IPS-NIHi7 (cell line): ENCODE measurements at regions not wholly inside any gene's neighbourhood (a gene's known extent, or its start where the extent isn't known, plus 50 kb on each side); places are given as distances from the start of the nearest gene placed in this dataset.

Experiments used
- DNase-seq: peaks from one replicate; pipeline ENCODE4 v3.0.0; 2012; ENCODE audit warnings: mixed read lengths; ENCODE audit errors: extremely low spot score

GRCh38 chrX:63993936-63994335 lies 208.9 kb upstream of the ARHGEF9 start:
- no peak for DNase-seq

GRCh38 chrX:63985906-63986305 lies 200.9 kb upstream of the ARHGEF9 start:
- DNase-seq, result no peak

DNA sequence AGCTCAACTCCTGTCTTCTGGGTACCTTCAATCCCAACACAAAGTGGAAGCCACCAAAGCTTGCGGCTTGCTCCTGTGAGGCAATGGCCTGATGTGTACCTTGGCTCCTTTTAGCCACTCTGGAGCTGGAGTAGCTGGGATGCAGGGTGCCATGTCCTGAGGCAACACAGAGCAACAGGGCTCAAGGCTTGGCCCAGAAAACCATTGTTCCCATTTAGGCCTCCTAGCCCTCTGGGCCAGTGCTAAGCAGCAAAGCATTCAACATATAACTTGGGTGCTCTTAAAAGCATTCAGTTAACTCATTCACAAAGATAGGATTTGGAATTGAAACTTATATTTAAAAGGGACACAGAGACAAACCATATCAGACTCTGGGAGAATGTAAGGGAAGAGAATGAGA lies 194.5 kb upstream of the ARHGEF9 start:
- no peak for DNase-seq

DNA sequence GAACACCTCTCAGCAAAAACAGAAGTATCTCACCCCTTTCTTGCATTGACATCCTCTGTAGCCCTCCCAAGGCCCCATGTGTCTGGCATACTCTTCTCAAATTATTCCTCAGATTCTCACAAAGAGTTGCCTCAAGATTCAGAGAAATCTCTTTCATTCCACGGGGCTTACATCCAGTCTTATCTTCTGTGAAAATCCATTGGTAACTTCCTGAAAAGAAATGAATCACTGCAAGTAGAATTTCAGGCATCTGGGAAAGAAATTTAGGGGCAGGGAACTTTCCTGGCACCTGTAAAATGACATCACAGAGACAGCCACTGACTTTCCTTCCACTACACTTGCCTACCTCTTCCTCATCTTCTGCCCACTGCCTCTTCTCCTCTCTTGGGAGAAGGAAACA lies 182.5 kb upstream of the ARHGEF9 start:
- DNase-seq, result no peak

GRCh38 chrX:63963095-63963784 lies 178.2 kb upstream of the ARHGEF9 start:
- DNase-seq, result no peak

- DNase-seq, result no peak
Measured at GRCh38 chrX:63961964-63962363, 176.9 kb upstream of the ARHGEF9 start.

DNA sequence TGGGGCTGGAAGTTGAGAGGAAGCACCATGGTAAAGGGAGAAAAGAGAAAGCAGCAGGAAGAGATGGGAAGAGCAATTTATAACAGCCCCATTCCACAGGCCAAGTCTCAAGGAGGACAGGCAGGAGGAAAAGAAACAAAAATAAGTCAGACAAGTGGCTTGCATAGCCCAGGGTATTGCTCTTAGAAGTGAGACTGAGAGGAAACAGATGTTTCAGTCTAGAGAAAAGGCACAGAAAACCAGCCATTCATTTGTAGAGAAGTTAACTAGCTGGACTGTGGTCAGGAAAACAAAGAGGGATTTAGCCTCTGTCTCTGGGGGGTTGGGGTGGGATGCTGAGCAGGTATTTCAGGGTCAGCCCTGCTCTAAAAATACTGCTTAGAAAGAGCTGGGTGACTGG lies 175.0 kb upstream of the ARHGEF9 start:
- DNase-seq, result no peak

DNA sequence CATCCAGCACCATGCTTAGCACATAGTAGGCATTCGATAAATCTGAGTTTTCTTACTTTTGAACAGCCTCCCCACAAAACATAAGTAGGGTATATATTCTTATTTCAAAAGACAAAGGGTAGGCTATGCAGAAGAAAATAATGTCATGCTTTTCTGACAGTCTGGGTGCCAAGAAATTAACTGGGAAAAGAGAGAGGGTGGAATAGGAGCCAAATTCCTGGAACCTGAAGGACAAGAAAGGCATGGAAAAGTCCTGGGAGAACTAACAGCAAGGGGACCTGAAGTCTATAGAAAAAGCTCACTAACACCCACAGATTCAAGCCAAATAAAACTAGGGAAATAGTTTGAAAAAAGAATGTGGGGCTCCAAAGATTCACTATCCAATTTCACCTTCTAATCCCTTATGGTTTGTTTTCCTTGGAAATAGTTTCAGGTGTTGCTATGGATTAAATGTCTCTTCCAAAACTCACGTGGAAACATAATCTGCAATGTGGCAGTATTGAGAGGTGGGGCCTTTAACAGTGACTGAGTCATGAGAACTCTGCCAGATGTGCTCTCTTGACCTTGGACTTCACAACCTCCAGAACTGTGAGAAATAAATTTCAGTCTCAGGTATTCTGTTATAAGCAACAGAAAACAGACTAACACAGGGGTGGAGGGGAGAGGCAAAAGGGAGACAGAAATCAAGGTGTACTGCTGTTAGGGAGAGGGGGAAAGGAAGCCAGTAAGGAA lies 173.3 kb upstream of the ARHGEF9 start:
- DNase-seq, result no peak

DNA sequence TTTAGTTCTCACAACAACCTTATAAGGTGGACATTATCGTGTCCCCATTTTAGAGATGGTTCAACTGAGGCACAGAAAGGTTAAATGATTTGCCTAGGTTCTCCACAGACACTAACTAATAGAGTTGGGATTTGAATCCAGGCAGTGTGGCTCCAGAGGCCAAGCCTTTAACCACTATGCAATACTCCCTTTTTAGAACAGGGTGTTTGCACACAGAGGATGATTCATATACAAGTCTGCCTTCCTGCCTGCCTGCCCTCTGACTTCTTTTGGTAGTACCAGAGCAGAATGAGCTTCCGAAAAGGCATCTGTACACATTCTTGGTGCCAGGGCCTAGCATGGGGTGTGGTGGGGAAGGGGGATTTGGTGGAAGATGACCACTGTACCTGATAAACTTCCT lies 150.8 kb upstream of the ARHGEF9 start:
- no peak for DNase-seq

DNA sequence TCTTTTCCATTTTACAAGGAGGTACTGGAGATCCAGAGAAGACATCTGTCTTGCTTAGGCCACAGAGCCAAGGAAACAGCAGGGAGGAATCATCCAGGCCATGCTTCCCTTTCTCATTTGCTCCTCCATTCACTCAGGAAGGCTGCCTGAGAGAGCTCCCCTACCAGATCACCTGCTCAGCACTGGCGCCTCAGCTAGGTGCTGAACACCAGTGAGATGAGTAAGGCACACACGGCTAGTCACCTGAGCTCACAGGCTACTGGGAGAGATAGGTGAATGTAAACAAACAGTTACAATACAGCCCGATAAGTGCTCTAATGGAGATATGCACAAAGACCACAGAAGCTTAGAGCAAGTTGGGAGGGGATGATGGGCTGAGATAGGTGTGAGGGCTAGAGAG lies 149.8 kb upstream of the ARHGEF9 start:
- peak; percentile 32 for DNase-seq

GRCh38 chrX:63934160-63934559 lies 149.1 kb upstream of the ARHGEF9 start:
- no peak for DNase-seq

GRCh38 chrX:63932907-63933306 lies 147.9 kb upstream of the ARHGEF9 start:
- no peak for DNase-seq

GRCh38 chrX:63932006-63932405 lies 147.0 kb upstream of the ARHGEF9 start:
- DNase-seq, result no peak

GRCh38 chrX:63930140-63930539 lies 145.1 kb upstream of the ARHGEF9 start:
- DNase-seq, result peak; percentile 60

GRCh38 chrX:63929608-63930007 lies 144.6 kb upstream of the ARHGEF9 start:
- no peak for DNase-seq

GRCh38 chrX:63927848-63928247 lies 142.8 kb upstream of the ARHGEF9 start:
- DNase-seq, result no peak

GRCh38 chrX:63922221-63922620 lies 137.2 kb upstream of the ARHGEF9 start:
- DNase-seq, result no peak

GRCh38 chrX:63920875-63921274 lies 135.9 kb upstream of the ARHGEF9 start:
- no peak for DNase-seq

DNA sequence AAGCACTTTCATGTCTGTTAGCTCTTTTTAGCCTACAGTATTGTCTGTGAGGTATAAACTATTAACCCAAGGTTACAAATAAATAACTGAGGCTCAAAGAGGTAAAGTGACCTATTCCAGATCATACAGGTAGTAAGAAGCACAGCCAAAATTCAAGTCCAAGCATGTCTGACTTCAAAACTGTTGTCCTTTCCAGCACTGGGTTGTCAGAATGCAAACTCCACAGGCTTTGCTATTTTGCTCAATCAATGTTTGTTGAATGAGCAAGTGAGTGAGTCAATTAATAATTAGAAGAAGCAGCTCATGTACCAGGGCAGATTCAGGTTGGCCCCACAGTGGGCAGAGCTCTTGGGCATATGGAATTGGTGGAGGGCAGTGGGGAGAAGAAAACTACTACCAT lies 134.1 kb upstream of the ARHGEF9 start:
- no peak for DNase-seq

GRCh38 chrX:63918611-63919010 lies 133.6 kb upstream of the ARHGEF9 start:
- DNase-seq, result no peak

GRCh38 chrX:63917296-63917695 lies 132.3 kb upstream of the ARHGEF9 start:
- no peak for DNase-seq

DNA sequence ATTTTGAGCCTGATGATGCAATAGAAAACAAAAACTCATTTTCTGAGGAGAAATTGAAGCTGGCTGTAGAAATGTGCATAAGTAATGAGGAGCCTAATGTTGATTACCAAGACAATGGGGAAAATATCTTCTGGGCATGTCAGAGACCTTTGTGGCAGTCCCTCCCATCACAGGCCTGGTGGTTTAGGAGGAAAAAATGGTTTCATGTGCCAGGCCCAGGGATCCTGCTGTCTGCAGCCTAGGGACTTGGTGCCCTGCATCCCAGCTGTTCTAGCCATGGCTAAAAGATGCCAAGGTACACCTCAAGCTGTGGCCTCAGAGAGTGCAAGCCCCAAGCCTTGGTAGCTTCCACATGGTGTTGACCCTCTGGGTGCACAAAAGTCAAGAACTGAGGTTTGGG lies 128.7 kb upstream of the ARHGEF9 start:
- DNase-seq, result no peak

DNA sequence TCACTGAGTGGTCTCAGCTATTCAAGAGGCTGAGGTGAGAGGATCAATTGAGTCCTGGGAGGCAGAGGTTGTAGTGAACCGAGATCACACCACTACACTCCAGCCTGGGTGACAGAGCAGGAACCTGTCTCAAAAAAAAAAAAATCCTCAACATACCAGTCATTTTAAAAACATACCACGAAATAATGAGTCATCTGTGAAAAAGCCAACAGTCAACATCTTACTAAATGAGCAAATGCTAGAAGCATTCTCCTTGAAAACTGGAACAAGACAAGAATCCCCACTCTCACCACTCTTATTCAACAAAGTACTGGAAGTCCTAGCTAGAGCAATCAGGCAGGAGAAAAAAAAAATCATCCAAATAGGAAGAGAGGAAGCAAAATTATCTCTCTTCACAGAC lies 104.0 kb upstream of the ARHGEF9 start:
- DNase-seq, result no peak
